Ovary (tissue), 7 donors: ENCODE measurements at regions not wholly inside any gene's neighbourhood (a gene's known extent, or its start where the extent isn't known, plus 50 kb on each side); places are given as distances from the start of the nearest gene placed in this dataset.

ENCODE experiments used
- DNase-seq, 5 donors: peaks; one replicate each; pipeline ENCODE4 v3.0.0-alpha.2; 2019 to 2020
- H3K27ac ChIP-seq, 2 donors: fragments of 200-600 bp; one replicate each; pipeline versions ENCODE4 v1.5.1 to v1.8.0; 2019 to 2022
- H3K27me3 ChIP-seq: fragments of 200-600 bp; one replicate; pipeline ENCODE4 v1.8.0; 2022
- H3K36me3 ChIP-seq: fragments of 200-600 bp; sonication (generic); one replicate; pipeline ENCODE4 v1.5.1; 2019
- H3K4me1 ChIP-seq: one replicate; pipeline ENCODE4 v1.8.1; 2013; ENCODE audit warnings: mild to moderate bottlenecking, moderate library complexity; ENCODE audit not compliant: insufficient read depth
- H3K4me3 ChIP-seq: fragments of 200-600 bp; sonication (generic); one replicate; pipeline ENCODE4 v1.5.1; 2017
- H3K9me3 ChIP-seq, 2 donors: fragments of 200-600 bp in 1 of 2; sonication (generic) in 1 of 2; one replicate each; pipeline versions ENCODE4 v1.5.1 to v1.8.1; 2013 to 2019; ENCODE audit warnings: mild to moderate bottlenecking in 1 of 2, moderate library complexity in 1 of 2
- CTCF ChIP-seq, 3 donors: fragments of 450-650 bp in 2 of 3; fragments of 200-600 bp in 1 of 3; IDR thresholded peaks; one replicate each; pipeline versions ENCODE4 v1.5.1 to v1.8.0; 2016 to 2022; ENCODE audit warnings: antibody characterized with exemption in 3 of 3, mild to moderate bottlenecking in 1 of 3
- EP300 ChIP-seq: sonication (generic); formaldehyde crosslinking; IDR thresholded peaks from one replicate; pipeline ENCODE4 v1.6.1; 2017; ENCODE audit warnings: antibody characterized with exemption
- POLR2A ChIP-seq: fragments of 450-650 bp; IDR thresholded peaks from one replicate; pipeline ENCODE4 v1.6.1; 2017; ENCODE audit warnings: antibody characterized with exemption, mild to moderate bottlenecking, moderate library complexity
- WGBS, 3 donors: extraction: QIAGEN DNeasy Blood & Tissue Kit in 1 of 3; methylation state at CpG; one replicate each; pipeline versions ENCODE4 v1.1.5 to v1.1.7; 2013 to 2017; 5-methylcytosine and 5-hydroxymethylcytosine counted together
- intact Hi-C, 4 donors: fragments of 100-400 bp; cut with DNase I; formaldehyde crosslinking; loops; one replicate each; pipeline versions ENCODE4 v1.11.0 to v1.15.1; 2022 to 2023
- donor health status: DM: no; HTN: no; CAD: no; lungs with moderate emphysema.
- donor health status: DM: no; HTN: no; CAD: no.
- donor health status: Bipolar disorder and iron deficiency.
- donor health status: DM: no; HTN: no; CAD: no.
- donor health status: DM: yes; HTN: yes; CAD: no.

- H3K4me1 ChIP-seq = no peaks in the 10 kb centered on the region
- no peak overlapping the region for H3K4me3 ChIP-seq
- no peaks in the 10 kb centered on the region for H3K27me3 ChIP-seq
- TF ChIP-seq POLR2A (no peak), CTCF (IDR thresholded peaks at IDR 0.05) (no peak), EP300 (no peak)
- intact Hi-C loops = no loop called here
- no peaks in the 10 kb centered on the region for H3K36me3 ChIP-seq
- DNase-seq = no peak
- no peaks in the 10 kb centered on the region for H3K9me3 ChIP-seq
- WGBS, 3 donors = 91 to 94% (median 92%) methylated on average over 3 of the region's 3 CpGs
- no peak overlapping the region for H3K27ac ChIP-seq
Measured at GRCh38 chr6:33964387-33964786, 160.6 kb upstream of the MLN start.

GRCh38 chr6:33963136-33963750, 159.4 kb upstream of the MLN start:
- Histone ChIP-seq H3K4me3 (no peak overlapping the region), H3K27ac (no peak overlapping the region), H3K36me3 (no peaks in the 10 kb centered on the region), H3K4me1 (no peaks in the 10 kb centered on the region), H3K9me3 (no peaks in the 10 kb centered on the region), H3K27me3 (no peaks in the 10 kb centered on the region)
- no peak for DNase-seq
- 91 to 97% (median 93%) methylated on average over 7 of the region's 7 CpGs for WGBS, 3 donors
- intact Hi-C loops = no loop called here
- TF ChIP-seq POLR2A = no peak
- no peak for TF ChIP-seq CTCF (IDR thresholded peaks at IDR 0.05)
- no peak for TF ChIP-seq EP300

- DNase-seq = no peak
- no peaks in the 10 kb centered on the region for H3K27me3 ChIP-seq
- WGBS, 3 donors = 32 to 45% (median 32%) methylated on average over 16 of the region's 16 CpGs
Measured at GRCh38 chr6:33962246-33963027, 158.6 kb upstream of the MLN start.

GRCh38 chr6:33961691-33962090, 157.9 kb upstream of the MLN start:
- no peak for TF ChIP-seq EP300
- no peak for TF ChIP-seq CTCF (IDR thresholded peaks at IDR 0.05)
- no peak for TF ChIP-seq POLR2A
- no peaks in the 10 kb centered on the region for H3K9me3 ChIP-seq
- no peaks in the 10 kb centered on the region for H3K27me3 ChIP-seq
- WGBS, 3 donors = 83 to 91% (median 86%) methylated on average over 6 of the region's 6 CpGs
- no peak overlapping the region for H3K27ac ChIP-seq
- H3K4me1 ChIP-seq = no peaks in the 10 kb centered on the region
- H3K36me3 ChIP-seq = no peaks in the 10 kb centered on the region
- H3K4me3 ChIP-seq = no peak overlapping the region
- no peak for DNase-seq
- intact Hi-C loops = no loop called here

More at GRCh38 chr6:33962246-33963027, 158.6 kb upstream of the MLN start:
- no peak overlapping the region for H3K4me3 ChIP-seq
- H3K9me3 ChIP-seq = no peaks in the 10 kb centered on the region
- H3K4me1 ChIP-seq = no peaks in the 10 kb centered on the region
- no peak for TF ChIP-seq CTCF (IDR thresholded peaks at IDR 0.05)
- no peak for TF ChIP-seq EP300
- TF ChIP-seq POLR2A = no peak
- intact Hi-C loops = no loop called here
- H3K36me3 ChIP-seq = no peaks in the 10 kb centered on the region
- H3K27ac ChIP-seq = no peak overlapping the region
